ENCODE measurements at regions not wholly inside any gene's neighbourhood (a gene's known extent, or its start where the extent isn't known, plus 50 kb on each side); places are given as distances from the start of the nearest gene placed in this dataset.

DNA sequence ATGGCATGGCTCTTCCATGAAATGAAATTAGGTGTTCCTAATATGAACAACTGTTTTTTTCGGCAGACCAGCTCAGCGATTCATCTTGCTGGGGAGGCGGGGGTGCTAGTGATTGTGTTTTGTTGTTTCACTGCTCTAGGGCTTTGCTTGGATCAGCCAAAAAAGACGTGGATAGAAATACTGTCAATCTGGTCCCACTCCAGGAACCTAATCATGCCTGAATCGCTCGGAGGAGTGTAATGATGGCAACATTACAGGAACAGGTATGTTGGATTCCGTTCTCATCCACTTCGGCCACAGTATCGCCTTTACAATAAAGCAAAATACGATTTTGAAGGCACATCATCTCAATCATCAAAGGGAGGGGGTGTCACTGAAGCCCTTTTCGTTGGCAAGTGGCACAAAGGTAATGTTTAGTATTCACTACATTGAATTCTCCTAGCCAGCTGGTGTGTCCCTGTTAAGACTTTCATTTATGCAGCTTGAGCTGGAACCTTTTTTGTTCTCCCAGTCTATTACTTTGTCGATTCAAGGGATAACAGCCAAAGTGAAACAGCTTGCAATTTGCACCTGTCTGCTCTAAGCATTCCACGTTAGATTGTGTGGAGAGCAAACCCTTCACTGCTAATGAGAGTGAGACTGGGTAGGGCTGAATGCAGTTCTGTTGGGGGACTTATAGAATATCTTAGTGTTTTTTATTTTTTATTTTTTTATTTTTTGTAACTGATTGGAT lies 477.7 kb downstream of the TFAP2A start:
- BruUV-seq (replicated peaks) = no TSS peak
- CTCF ChIA-PET = no interaction called here
- H3K27me3 ChIP-seq (replicated peaks; ENCODE audit: insufficient read depth, low read depth, low read length, poor library complexity) = no peaks in the 10 kb centered on the region
- H3K27ac ChIP-seq (ENCODE audit: low read depth, low read length, poor library complexity, severe bottlenecking) = no peak overlapping the region
- intact Hi-C loops (cut with micrococcal nuclease; ENCODE audit: unreplicated experiment) = no loop called here
- no peak for TF ChIP-seq EZH2 (IDR thresholded peaks at IDR 0.05; ENCODE audit: borderline replicate concordance, low read depth, low read length, poor library complexity, severe bottlenecking)
- TF ChIP-seq, protein P1, sequence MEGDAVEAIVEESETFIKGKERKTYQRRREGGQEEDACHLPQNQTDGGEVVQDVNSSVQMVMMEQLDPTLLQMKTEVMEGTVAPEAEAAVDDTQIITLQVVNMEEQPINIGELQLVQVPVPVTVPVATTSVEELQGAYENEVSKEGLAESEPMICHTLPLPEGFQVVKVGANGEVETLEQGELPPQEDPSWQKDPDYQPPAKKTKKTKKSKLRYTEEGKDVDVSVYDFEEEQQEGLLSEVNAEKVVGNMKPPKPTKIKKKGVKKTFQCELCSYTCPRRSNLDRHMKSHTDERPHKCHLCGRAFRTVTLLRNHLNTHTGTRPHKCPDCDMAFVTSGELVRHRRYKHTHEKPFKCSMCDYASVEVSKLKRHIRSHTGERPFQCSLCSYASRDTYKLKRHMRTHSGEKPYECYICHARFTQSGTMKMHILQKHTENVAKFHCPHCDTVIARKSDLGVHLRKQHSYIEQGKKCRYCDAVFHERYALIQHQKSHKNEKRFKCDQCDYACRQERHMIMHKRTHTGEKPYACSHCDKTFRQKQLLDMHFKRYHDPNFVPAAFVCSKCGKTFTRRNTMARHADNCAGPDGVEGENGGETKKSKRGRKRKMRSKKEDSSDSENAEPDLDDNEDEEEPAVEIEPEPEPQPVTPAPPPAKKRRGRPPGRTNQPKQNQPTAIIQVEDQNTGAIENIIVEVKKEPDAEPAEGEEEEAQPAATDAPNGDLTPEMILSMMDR (conservative IDR thresholded peaks at IDR 0.05; ENCODE audit: low read depth, low read length) = no peak
- no peaks in the 10 kb centered on the region for H3K36me3 ChIP-seq (ENCODE audit: insufficient read depth, low read length, poor library complexity, severe bottlenecking)
- DNase-seq (ENCODE audit: low spot score) = no peak
- no peaks in the 10 kb centered on the region for H3K9me3 ChIP-seq (ENCODE audit: low read depth, low read length, poor library complexity, severe bottlenecking)
- POLR2A ChIA-PET (ENCODE audit: low non-redundant PET) = no interaction called here
- no peaks in the 10 kb centered on the region for H3K4me1 ChIP-seq (ENCODE audit: insufficient read depth, low read length, poor library complexity, severe bottlenecking)
- no peak overlapping the region for H3K4me3 ChIP-seq (ENCODE audit: low read depth, low read length, poor library complexity, severe bottlenecking)

DNA sequence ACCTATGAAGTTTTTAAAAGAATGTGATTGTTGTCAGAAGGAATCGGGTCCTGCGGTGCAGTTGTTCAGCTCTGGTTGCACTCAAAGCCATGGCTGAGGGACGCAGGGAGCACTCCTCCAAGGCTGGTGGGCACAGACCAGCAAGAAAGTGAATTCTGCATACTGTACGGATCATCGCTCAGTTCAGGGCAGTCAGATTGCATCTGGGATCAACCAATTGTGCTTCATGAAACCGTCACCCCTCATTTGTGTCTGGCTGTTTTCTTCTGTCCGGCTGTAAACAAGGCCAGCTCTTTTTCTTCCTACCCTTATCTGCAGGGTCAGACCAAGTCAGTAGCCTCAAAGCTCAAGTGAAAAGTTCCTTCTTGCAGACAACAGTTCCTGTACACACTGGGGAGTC lies 478.3 kb downstream of the TFAP2A start:
- no peak overlapping the region for H3K27ac ChIP-seq (ENCODE audit: low read depth, low read length, poor library complexity, severe bottlenecking)
- ChIA-PET CTCF (no interaction called here), POLR2A (ENCODE audit: low non-redundant PET) (no interaction called here)
- H3K9me3 ChIP-seq (ENCODE audit: low read depth, low read length, poor library complexity, severe bottlenecking) = no peaks in the 10 kb centered on the region
- no peak for TF ChIP-seq EZH2 (IDR thresholded peaks at IDR 0.05; ENCODE audit: borderline replicate concordance, low read depth, low read length, poor library complexity, severe bottlenecking)
- TF ChIP-seq, protein P1 (conservative IDR thresholded peaks at IDR 0.05; ENCODE audit: low read depth, low read length) = no peak
- no peaks in the 10 kb centered on the region for H3K4me1 ChIP-seq (ENCODE audit: insufficient read depth, low read length, poor library complexity, severe bottlenecking)
- no peak overlapping the region for H3K4me3 ChIP-seq (ENCODE audit: low read depth, low read length, poor library complexity, severe bottlenecking)
- DNase-seq (ENCODE audit: low spot score) = no peak
- H3K36me3 ChIP-seq (ENCODE audit: insufficient read depth, low read length, poor library complexity, severe bottlenecking) = no peaks in the 10 kb centered on the region
- BruUV-seq (replicated peaks) = no TSS peak
- no peaks in the 10 kb centered on the region for H3K27me3 ChIP-seq (replicated peaks; ENCODE audit: insufficient read depth, low read depth, low read length, poor library complexity)
- intact Hi-C loops (cut with micrococcal nuclease; ENCODE audit: unreplicated experiment) = no loop called here

GRCh38 chr6:9933677-9934076 lies 481.2 kb downstream of the TFAP2A start:
- intact Hi-C loops (cut with micrococcal nuclease; ENCODE audit: unreplicated experiment) = no loop called here
- no peaks in the 10 kb centered on the region for H3K4me1 ChIP-seq (ENCODE audit: insufficient read depth, low read length, poor library complexity, severe bottlenecking)
- H3K4me3 ChIP-seq (ENCODE audit: low read depth, low read length, poor library complexity, severe bottlenecking) = no peak overlapping the region
- ChIA-PET CTCF (no interaction called here), POLR2A (ENCODE audit: low non-redundant PET) (no interaction called here)
- no peaks in the 10 kb centered on the region for H3K27me3 ChIP-seq (replicated peaks; ENCODE audit: insufficient read depth, low read depth, low read length, poor library complexity)
- no TSS peak for BruUV-seq (replicated peaks)
- H3K27ac ChIP-seq (ENCODE audit: low read depth, low read length, poor library complexity, severe bottlenecking) = no peak overlapping the region
- H3K9me3 ChIP-seq (ENCODE audit: low read depth, low read length, poor library complexity, severe bottlenecking) = peaks cover 8% of the 10 kb centered on the region
- DNase-seq (ENCODE audit: low spot score) = no peak
- TF ChIP-seq, protein P1 (conservative IDR thresholded peaks at IDR 0.05; ENCODE audit: low read depth, low read length) = no peak
- no peak for TF ChIP-seq EZH2 (IDR thresholded peaks at IDR 0.05; ENCODE audit: borderline replicate concordance, low read depth, low read length, poor library complexity, severe bottlenecking)
- no peaks in the 10 kb centered on the region for H3K36me3 ChIP-seq (ENCODE audit: insufficient read depth, low read length, poor library complexity, severe bottlenecking)

Data from A673 (cell line).